ENCODE measurements at regions not wholly inside any gene's neighbourhood (a gene's known extent, or its start where the extent isn't known, plus 50 kb on each side); places are given as distances from the start of the nearest gene placed in this dataset.

DNA sequence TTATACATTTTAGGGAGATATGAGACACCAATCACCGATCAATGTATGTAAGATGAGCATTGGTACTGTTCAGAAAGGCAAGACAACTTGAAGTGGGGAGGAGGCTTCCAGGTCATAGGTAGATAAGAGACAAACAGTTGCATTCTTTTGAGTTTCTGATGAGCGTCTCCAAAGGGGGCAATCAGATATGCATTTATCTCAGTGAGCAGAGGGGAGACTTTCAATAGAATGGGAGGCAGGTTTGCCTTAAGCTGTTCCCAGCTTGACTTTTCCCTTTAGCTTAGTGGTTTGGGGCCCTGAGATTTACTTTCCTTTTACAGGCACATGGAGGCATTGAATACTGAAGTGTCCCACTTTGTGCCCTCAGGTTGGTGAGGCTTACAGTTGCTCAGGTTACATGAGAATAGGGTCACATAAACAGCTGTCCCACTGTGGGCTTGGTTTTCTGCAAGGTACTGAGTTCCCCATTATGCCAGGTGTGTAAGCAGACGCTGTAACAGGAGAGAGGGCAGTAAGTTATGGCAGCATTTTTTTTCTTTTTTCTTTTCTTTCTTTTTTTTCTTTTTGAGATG, 129.8 kb upstream of the SERPIND1 start:
- TF ChIP-seq, protein P1, sequence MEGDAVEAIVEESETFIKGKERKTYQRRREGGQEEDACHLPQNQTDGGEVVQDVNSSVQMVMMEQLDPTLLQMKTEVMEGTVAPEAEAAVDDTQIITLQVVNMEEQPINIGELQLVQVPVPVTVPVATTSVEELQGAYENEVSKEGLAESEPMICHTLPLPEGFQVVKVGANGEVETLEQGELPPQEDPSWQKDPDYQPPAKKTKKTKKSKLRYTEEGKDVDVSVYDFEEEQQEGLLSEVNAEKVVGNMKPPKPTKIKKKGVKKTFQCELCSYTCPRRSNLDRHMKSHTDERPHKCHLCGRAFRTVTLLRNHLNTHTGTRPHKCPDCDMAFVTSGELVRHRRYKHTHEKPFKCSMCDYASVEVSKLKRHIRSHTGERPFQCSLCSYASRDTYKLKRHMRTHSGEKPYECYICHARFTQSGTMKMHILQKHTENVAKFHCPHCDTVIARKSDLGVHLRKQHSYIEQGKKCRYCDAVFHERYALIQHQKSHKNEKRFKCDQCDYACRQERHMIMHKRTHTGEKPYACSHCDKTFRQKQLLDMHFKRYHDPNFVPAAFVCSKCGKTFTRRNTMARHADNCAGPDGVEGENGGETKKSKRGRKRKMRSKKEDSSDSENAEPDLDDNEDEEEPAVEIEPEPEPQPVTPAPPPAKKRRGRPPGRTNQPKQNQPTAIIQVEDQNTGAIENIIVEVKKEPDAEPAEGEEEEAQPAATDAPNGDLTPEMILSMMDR (IDR thresholded peaks at IDR 0.05; ENCODE audit: control extremely low read depth, extremely low read depth): no peak
- WGBS, 2 donors: 89% methylated on average over 3 of the region's 3 CpGs
- ATAC-seq (ENCODE audit: insufficient read depth, low FRiP score) (no peak), DNase-seq (no peak)
- Histone ChIP-seq H3K4me1 (ENCODE audit: control insufficient read depth in 5 of 5, insufficient read depth in 5 of 5, low read length in 5 of 5) (no peaks in the 10 kb centered on the region), H3K27ac (ENCODE audit: low read depth in 1 of 2, low read length in 1 of 2) (no peak overlapping the region), H3K9ac (ENCODE audit: insufficient read depth in 1 of 2, low read length in 2 of 2) (no peak overlapping the region), H3K4me3 (no peak overlapping the region), H3K9me3 (ENCODE audit: control insufficient read depth in 4 of 4, insufficient read depth in 3 of 4, low read length in 3 of 4) (no peaks in the 10 kb centered on the region), H3K27me3 (ENCODE audit: control insufficient read depth in 3 of 3, insufficient read depth in 3 of 3, low read length in 2 of 3) (no peaks in the 10 kb centered on the region), H3K36me3 (ENCODE audit: control insufficient read depth in 4 of 4, insufficient read depth in 4 of 4, low read length in 4 of 4) (no peaks in the 10 kb centered on the region)

DNA sequence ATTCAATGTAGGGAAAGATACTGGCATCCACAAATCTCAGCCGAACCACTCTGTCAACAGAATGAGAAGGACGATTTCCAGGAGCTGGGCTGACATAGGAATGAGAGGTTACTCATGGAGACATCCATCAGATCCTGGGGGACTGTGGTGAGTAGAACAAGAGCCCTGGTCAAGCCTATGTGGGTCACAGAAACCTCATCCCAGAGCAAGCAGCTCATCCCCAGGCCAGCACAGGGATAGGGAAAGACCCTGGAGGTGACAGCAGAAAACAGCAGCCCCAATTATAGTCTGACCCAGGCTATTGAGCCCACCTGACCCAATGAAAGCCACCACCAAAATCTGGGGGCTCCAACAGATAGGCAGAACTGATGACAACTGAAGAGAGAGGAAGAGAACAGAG, 128.0 kb upstream of the SERPIND1 start:
- ATAC-seq (ENCODE audit: insufficient read depth, low FRiP score): no peak

GRCh38 chr22:20646415-20646814, 127.5 kb upstream of the SERPIND1 start:
- 91 to 96% methylated on average over 4 of the region's 4 CpGs for WGBS, 2 donors
- no peaks in the 10 kb centered on the region for H3K9me3 ChIP-seq (ENCODE audit: control insufficient read depth in 4 of 4, insufficient read depth in 3 of 4, low read length in 3 of 4)
- TF ChIP-seq, protein P1 (IDR thresholded peaks at IDR 0.05; ENCODE audit: control extremely low read depth, extremely low read depth): no peak
- H3K36me3 ChIP-seq (ENCODE audit: control insufficient read depth in 4 of 4, insufficient read depth in 4 of 4, low read length in 4 of 4): no peaks in the 10 kb centered on the region
- H3K4me3 ChIP-seq: no peak overlapping the region
- no peak for ATAC-seq (ENCODE audit: insufficient read depth, low FRiP score)
- no peaks in the 10 kb centered on the region for H3K4me1 ChIP-seq (ENCODE audit: control insufficient read depth in 5 of 5, insufficient read depth in 5 of 5, low read length in 5 of 5)
- no peak for DNase-seq
- no peaks in the 10 kb centered on the region for H3K27me3 ChIP-seq (ENCODE audit: control insufficient read depth in 3 of 3, insufficient read depth in 3 of 3, low read length in 2 of 3)
- no peak overlapping the region for H3K27ac ChIP-seq (ENCODE audit: low read depth in 1 of 2, low read length in 1 of 2)
- H3K9ac ChIP-seq (ENCODE audit: insufficient read depth in 1 of 2, low read length in 2 of 2): no peak overlapping the region

More for the DNA sequence above, 128.0 kb upstream of the SERPIND1 start:
- 76 to 81% methylated on average over 2 of the region's 2 CpGs for WGBS, 2 donors
- TF ChIP-seq, protein P1 (IDR thresholded peaks at IDR 0.05; ENCODE audit: control extremely low read depth, extremely low read depth): no peak
- DNase-seq: no peak
- H3K36me3 ChIP-seq (ENCODE audit: control insufficient read depth in 4 of 4, insufficient read depth in 4 of 4, low read length in 4 of 4): no peaks in the 10 kb centered on the region
- H3K4me1 ChIP-seq (ENCODE audit: control insufficient read depth in 5 of 5, insufficient read depth in 5 of 5, low read length in 5 of 5): no peaks in the 10 kb centered on the region
- no peak overlapping the region for H3K27ac ChIP-seq (ENCODE audit: low read depth in 1 of 2, low read length in 1 of 2)
- no peaks in the 10 kb centered on the region for H3K9me3 ChIP-seq (ENCODE audit: control insufficient read depth in 4 of 4, insufficient read depth in 3 of 4, low read length in 3 of 4)
- H3K9ac ChIP-seq (ENCODE audit: insufficient read depth in 1 of 2, low read length in 2 of 2): no peak overlapping the region
- no peaks in the 10 kb centered on the region for H3K27me3 ChIP-seq (ENCODE audit: control insufficient read depth in 3 of 3, insufficient read depth in 3 of 3, low read length in 2 of 3)
- no peak overlapping the region for H3K4me3 ChIP-seq

GRCh38 chr22:20646906-20647305, 127.0 kb upstream of the SERPIND1 start:
- no peak for DNase-seq
- no peaks in the 10 kb centered on the region for H3K4me1 ChIP-seq (ENCODE audit: control insufficient read depth in 5 of 5, insufficient read depth in 5 of 5, low read length in 5 of 5)
- H3K27me3 ChIP-seq (ENCODE audit: control insufficient read depth in 3 of 3, insufficient read depth in 3 of 3, low read length in 2 of 3): no peaks in the 10 kb centered on the region
- H3K9me3 ChIP-seq (ENCODE audit: control insufficient read depth in 4 of 4, insufficient read depth in 3 of 4, low read length in 3 of 4): no peaks in the 10 kb centered on the region
- ATAC-seq (ENCODE audit: insufficient read depth, low FRiP score): no peak
- H3K36me3 ChIP-seq (ENCODE audit: control insufficient read depth in 4 of 4, insufficient read depth in 4 of 4, low read length in 4 of 4): no peaks in the 10 kb centered on the region
- no peak overlapping the region for H3K27ac ChIP-seq (ENCODE audit: low read depth in 1 of 2, low read length in 1 of 2)
- TF ChIP-seq, protein P1 (IDR thresholded peaks at IDR 0.05; ENCODE audit: control extremely low read depth, extremely low read depth): no peak
- WGBS, 2 donors: 82 to 83% methylated on average over 3 of the region's 3 CpGs
- H3K4me3 ChIP-seq: no peak overlapping the region
- no peak overlapping the region for H3K9ac ChIP-seq (ENCODE audit: insufficient read depth in 1 of 2, low read length in 2 of 2)

All from lung (tissue), 11 donors.